Endothelial cell of umbilical vein (primary cell): ENCODE measurements at regions not wholly inside any gene's neighbourhood (a gene's known extent, or its start where the extent isn't known, plus 50 kb on each side); places are given as distances from the start of the nearest gene placed in this dataset.

Experiments
- EZH2 ChIP-seq: IDR thresholded peaks from 2 replicates; pipeline ENCODE4 v1.6.1; 2012; ENCODE audit warnings: borderline replicate concordance, low read depth, mild to moderate bottlenecking, moderate library complexity, low read length, inconsistent platforms; ENCODE audit not compliant: severe bottlenecking
- POLR2A ChIP-seq: IDR thresholded peaks from 2 replicates; pipeline ENCODE4 v1.6.1; 2012; ENCODE audit warnings: low read depth, mild to moderate bottlenecking, control low read depth, low read length
- POLR2AphosphoS5 ChIP-seq: IDR thresholded peaks from 2 replicates; pipeline ENCODE4 v1.6.1; 2012; ENCODE audit warnings: low read depth, mild to moderate bottlenecking, control low read depth, low read length, moderate library complexity; ENCODE audit not compliant: insufficient read depth
- TF ChIP-seq, protein P1 (sequence below), 2 donors: IDR thresholded peaks; 1 replicate in 1 of 2; 2 replicates in 1 of 2; pipeline ENCODE4 v1.5.1; 2011; ENCODE audit warnings: low read length in 2 of 2, mild to moderate bottlenecking in 2 of 2, moderate library complexity in 2 of 2, control low read depth in 1 of 2, inconsistent platforms in 1 of 2, low read depth in 1 of 2; ENCODE audit not compliant: insufficient read depth in 1 of 2; ENCODE audit errors: extremely low read depth in 1 of 2

DNA sequence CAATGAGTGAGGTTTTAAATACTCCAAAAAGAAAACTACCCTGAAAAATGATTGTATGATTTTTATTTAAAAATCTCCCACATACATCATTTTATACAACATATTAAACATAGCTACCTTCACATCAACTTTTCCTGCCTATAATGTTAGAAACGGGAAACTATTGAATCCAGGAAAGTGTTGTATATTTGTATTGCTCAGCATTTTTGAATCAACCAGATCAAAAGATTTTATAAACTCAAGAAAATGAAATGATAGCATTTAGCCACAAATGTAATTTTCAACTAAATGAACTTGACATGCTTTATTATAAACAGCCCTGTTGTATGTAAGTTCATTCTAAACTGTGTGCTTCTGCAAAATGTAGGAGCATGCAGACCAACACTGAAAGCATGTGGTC is 124.6 kb upstream of the SLC10A2 start:
- TF ChIP-seq, protein P1, sequence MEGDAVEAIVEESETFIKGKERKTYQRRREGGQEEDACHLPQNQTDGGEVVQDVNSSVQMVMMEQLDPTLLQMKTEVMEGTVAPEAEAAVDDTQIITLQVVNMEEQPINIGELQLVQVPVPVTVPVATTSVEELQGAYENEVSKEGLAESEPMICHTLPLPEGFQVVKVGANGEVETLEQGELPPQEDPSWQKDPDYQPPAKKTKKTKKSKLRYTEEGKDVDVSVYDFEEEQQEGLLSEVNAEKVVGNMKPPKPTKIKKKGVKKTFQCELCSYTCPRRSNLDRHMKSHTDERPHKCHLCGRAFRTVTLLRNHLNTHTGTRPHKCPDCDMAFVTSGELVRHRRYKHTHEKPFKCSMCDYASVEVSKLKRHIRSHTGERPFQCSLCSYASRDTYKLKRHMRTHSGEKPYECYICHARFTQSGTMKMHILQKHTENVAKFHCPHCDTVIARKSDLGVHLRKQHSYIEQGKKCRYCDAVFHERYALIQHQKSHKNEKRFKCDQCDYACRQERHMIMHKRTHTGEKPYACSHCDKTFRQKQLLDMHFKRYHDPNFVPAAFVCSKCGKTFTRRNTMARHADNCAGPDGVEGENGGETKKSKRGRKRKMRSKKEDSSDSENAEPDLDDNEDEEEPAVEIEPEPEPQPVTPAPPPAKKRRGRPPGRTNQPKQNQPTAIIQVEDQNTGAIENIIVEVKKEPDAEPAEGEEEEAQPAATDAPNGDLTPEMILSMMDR (IDR thresholded peaks at IDR 0.05; ENCODE audit: extremely low read depth in 1 of 2, insufficient read depth in 1 of 2, low read depth in 1 of 2, low read length in 2 of 2): no peak
- no peak for TF ChIP-seq POLR2AphosphoS5
- no peak for TF ChIP-seq EZH2
- TF ChIP-seq POLR2A: no peak
